NCI-H1105 (cell line): ENCODE measurements at regions not wholly inside any gene's neighbourhood (a gene's known extent, or its start where the extent isn't known, plus 50 kb on each side); places are given as distances from the start of the nearest gene placed in this dataset.

Source experiments
- DNase-seq: peaks from one replicate; lab custom pipeline; 2025; lab: John Stamatoyannopoulos, UW

DNA sequence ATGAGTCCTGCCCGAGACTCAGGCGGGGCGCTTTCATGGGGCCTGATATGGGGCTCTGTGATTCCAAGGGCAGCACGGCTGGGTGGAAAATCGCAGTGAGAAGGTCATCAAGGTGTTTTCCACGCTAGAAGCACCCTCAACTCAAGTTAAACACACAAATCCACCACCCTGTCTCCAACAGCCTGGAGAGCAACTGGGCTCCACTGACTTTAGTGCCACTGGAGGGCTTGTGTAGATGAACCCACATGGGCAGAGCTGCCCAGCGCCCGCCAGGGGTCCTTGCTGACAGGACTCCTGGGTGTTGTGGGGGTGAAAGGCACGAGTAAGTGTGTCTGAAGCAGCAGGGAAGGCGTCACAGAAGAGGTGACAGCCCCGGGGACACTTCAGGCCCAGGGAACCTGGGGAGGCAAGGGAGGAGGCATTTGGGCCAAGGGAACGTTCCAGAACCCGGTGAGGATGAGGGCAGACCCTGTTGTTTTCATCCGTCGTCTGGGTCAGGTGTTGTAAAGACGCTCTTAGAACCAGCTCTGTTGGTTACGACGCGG is 51.8 kb upstream of the CTDP1 start:
- DNase-seq: no peak

DNA sequence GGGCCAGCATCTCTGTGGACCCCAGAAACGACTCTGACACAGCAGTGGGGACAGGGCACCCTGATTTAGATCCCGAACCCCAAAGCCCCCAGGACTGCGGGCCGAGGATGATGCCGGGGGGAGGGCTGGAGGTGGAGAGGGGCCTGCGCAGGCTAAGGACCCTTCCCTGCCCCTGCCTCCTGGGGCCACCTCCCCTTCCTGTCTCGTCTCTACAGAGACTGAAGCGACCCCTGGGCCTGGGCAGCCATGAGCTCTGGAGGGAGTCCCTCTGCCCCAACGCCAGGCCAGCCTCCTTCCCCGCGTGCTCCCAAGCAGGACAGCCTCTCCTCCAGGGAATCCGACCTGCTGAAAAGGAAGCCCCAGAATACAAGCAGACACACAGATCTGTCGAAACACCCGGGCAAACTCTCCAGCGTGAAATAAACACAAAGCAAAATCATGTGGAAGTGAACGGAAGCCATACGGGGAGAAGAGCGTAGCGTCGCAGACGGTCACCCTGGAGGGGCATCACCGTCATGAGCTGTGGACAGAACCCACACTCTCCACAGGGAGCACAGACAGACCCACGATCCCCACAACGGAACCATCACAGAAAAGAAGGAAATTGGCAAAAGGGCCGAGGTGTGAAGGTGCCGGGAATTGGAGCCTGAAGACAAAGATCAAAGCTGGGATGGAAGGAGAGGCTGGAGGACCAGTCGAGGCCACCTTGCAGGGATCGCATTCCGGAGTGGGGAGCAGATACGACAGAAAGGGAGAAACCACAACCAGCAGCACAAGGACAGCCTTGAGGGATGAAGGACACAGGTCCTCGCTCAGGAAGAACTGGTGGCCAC is 51.0 kb upstream of the CTDP1 start:
- DNase-seq: no peak

DNA sequence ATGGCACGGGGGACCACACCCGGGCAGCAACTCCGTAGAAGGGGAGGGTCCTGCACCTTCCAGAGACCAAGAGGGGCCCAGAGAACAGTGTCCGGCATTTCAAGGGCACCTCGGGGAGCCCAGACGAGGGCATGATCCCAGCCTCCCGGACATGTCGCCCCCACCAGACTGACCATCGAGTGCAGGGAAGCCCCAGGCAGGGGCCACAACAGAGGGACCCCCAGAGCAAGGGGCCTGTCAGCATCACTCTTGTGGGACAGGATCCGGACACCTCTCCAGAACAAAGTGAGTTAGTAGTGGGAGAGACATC is 50.4 kb upstream of the CTDP1 start:
- DNase-seq: no peak

DNA sequence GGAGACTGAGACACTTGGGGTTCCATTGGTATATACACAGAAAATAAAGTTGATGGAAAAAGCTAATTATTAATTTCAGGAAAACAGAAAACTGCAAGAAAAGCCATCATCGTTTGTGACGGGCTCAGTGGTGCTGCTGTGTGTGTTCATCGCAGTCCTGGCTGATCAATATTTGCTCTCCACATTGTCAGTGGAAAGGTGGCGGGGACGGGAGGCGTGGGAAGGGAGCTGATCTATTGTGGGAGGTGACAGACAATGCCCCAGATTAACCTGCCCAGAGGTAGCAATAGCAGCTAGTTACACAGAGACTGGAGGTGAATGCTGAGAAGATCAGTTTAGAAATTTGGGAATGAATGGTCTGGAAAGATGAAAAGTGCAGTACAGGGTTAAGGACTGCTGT is 50.0 kb upstream of the CTDP1 start:
- DNase-seq: no peak
